GM21515 (cell line): ENCODE measurements at regions not wholly inside any gene's neighbourhood (a gene's known extent, or its start where the extent isn't known, plus 50 kb on each side); places are given as distances from the start of the nearest gene placed in this dataset.

ENCODE experiments used
- ATAC-seq: cut with Tn5 transposase; IDR thresholded peaks from one replicate; pipeline ENCODE4 v1.9.1; 2021; ENCODE audit not compliant: unreplicated experiment

DNA sequence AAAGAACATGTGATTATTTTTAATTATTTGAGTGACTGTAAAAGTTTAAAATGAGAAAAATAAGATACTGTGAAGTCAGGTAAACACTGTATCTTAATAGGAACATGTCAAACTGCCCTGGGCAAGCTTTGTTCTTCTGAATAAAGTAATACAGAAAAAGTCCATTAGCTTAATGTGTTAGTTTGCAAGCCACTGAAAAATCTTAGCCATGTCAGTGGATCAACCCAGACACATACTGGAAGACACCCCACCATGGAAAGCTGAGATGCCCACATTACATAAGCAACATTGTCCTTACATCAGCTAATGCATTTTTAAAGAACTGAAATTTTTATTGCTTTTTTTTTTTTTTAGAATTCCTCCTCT lies 155.2 kb downstream of the BBOX1 start:
- no peak for ATAC-seq

DNA sequence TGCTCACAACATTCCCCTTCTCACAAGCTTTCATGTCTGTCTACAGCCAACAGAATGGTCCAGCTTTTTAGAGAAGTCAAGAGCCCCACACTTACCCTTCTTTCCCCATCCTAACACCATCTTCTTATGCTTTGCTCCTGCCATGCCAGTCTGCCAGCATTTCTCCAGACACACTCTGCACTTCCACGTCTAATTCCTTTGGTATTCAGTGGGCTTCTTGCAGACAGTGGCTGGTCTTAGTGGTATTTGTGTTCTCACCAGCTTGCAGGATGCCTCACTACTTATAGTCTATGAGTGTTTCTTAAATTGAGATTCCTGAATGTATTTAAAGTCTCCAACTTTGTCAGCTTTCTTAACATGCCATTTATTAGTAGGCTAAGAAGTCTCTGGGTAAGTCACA lies 154.4 kb downstream of the BBOX1 start:
- no peak for ATAC-seq

DNA sequence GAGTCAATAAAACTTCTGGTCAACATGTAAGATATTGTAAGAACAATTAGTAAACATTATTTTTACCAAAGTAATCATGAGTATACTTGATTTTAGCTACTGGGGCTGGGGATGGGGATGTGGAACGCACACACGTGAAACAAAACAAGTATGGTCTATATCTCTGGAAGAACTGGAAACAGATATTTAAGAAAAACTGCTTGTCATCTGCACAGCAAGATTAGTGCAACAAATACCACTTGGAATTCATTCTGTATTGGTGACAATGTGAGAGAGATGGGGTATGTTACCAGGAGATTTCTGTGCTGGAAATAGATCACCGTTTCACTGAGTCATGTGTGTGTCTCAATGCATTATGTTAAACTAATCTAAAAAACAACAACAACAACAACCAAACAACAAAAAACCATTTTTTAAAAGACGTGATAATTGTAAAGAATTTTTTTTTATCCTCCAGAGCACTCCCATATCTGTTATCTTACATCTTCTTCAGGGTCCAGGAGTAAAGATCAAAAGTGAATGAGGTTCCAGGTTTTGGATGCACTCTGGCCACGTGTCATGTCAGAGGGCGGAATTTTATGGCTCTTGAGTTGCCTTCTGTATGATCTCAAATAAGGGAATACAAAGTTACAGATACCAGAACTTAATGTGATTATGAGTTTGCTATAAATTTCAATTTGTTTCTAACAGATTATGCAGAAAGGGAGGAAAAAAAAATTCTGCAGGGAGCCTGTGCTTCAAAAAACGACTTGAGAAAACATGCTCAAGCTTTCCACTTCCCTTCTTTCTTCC lies 153.0 kb downstream of the BBOX1 start:
- no peak for ATAC-seq

DNA sequence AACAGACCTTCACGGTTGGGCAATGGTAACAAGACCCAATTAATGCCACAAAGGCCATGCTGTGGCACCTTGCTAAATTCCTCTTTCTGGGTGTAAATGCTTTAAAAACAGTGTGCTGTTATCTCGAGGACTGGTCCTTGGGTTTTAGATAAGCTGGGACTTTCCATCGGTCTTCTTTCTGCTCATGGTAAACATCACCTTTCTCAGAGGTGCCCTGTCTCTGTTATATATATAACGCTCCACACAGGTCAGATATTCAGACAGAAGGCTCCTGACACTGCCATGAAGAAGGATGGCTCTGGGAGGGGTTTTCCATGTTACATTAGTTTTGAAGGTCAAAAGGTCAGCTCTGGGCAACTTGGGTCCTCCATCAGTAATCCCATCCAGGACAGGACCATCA lies 151.6 kb downstream of the BBOX1 start:
- no peak for ATAC-seq

DNA sequence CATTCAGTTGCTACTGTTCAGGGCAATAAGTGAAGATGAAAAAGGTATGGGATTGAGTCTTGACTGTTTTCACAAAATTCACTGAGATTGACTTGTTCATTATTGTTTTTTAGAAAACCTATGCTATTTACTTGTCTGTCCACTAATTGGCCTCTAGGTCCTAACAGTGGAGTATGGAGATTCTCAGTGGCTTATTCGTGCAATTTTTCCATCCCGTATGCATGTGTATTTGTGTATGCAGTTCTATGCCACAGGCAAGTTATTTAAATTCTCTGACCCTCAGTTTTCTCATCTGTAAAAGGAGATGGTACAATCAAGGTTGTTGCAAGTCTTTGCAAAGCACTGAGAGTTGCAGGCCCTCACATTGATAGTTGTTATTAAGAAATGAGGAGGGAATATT lies 151.0 kb downstream of the BBOX1 start:
- ATAC-seq, result no peak

GRCh38 chr11:27188696-27189095 lies 148.1 kb downstream of the BBOX1 start:
- ATAC-seq, result no peak

- ATAC-seq, result no peak
These were observed 147.4 kb downstream of the BBOX1 start for GRCh38 chr11:27187848-27188621.

DNA sequence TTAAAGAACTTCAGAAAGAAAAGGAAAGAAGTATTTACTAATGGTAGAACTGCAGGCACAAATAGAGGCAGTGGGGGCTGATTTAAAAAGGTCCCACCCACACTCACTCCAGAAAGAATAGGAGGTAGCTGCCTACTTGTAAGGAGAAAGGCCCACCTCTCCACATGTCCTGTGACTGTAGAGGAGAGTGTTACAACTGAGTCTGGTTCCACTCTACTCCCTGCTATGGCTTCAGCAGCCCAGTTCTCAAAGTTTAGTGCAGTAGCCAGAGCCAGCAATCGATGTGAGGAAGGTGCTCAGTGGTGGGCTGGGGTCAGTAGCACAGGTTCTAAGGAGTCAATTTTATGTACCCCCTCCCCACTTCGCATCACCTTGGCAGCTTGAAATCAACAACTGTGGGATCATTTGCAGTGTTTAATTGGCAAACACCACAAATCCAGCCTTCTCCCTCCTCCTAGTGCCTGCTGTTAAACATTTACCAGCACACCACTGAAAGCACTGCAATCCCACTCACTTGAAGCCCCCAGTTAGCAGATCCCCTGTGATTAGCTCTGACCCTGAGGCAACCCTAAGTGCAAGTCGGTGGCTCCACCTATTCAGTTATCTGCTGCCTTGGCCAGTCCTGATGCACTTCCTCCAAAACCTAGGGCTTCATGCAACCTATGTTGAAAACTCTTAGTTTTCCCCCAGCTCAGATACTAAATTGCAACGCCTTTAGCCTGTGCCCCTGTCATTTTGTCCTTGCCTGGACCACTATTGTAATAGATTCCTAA lies 146.6 kb downstream of the BBOX1 start:
- no peak for ATAC-seq

DNA sequence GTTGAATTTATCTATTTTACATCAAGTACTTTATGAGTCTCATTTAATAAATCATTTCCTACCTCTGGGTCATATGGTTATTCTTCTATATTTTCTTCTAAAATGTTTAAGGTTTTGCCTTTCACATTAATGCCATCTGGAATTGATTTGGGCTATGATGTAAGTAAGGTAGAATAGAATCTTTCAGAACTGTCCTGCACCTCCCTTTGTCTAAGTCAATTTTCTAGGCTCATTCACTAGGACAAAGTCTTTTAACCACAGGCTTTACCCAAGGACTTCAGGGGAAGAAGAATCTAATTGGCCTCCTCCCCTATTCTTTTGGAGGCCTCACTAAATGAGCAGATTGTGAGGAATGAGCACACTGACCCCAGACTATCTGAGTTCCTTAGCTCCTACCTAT lies 146.0 kb downstream of the BBOX1 start:
- no peak for ATAC-seq

DNA sequence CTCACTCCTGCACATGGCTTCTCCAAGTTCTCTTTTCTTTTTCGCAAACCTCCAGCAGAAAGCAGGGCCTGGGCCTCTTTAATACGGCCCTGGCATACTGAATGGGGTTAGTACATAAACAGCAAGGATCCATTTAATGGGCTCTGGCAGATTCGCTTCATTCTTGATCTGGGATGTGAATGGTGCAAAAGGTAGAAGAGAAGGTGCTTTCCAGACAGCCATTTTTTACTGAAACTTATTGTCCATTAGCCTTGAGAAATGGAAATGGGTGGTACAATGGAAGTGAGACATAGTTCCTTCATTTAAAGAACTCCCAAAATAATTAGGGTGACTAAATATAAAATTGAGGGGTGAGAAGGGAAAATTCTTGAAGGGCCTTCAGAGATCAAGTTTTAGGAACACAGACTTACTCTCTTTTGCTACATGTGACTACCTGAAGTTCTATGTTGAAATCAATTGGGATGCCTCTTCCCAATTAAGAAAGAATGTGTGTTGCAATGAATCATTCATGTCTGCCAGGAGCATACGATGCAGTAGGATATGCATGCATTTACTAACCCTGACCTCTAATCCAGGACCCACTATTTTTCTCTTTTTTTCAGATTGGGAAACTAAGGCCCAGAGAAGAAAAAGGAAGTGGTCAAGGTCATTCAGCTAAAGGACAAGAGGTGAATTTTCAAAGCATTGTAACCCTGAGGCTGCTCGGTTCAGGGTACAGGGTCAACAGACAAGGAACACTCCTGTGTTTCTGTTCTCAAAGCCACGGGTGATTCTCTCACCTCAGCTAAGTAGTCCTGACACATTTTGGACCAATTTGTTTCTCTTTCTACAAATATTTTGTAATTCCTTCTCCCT lies 144.1 kb downstream of the BBOX1 start:
- ATAC-seq, result no peak

GRCh38 chr11:27183672-27184457 lies 143.2 kb downstream of the BBOX1 start:
- ATAC-seq, result no peak

DNA sequence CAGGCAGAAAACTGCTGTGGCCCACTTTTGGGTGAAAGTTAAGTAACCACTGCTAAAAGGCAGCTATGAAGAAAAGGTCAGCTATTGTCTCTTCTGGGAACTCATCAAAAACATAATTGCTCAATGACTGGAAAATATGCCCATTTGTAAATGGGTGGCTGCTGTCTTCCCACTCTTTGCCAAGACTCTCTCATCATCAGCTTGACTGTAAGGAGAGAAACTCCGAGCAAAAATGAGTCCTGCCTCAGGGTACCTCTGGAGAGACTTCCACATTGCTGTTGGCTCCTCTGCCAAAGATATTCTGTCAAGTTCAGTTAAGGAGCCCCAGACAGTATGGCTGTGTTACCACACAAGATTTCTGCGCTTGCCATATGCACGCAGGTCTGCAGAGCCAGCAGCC lies 138.7 kb downstream of the BBOX1 start:
- no peak for ATAC-seq

DNA sequence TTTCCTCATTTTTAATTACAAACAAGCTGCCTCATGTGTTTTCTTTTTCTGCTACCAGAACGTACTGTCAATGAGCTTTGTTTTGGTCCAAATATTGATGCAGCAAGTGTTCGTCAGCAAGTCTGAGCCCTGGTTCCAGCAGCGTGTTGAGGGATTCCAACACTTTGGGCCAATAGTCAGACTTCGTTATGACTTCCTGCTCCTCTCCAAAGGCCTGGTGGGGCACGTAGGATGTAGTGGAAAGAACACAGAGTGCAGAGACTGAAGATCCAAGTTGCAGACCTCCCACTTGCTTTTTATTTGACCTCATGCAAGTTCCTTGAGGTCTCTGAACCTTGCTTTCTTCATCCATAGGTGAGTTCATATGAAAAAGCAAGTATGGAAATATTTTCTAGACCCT lies 138.2 kb downstream of the BBOX1 start:
- ATAC-seq, result no peak
